ENCODE measurements at regions not wholly inside any gene's neighbourhood (a gene's known extent, or its start where the extent isn't known, plus 50 kb on each side); places are given as distances from the start of the nearest gene placed in this dataset.

DNA sequence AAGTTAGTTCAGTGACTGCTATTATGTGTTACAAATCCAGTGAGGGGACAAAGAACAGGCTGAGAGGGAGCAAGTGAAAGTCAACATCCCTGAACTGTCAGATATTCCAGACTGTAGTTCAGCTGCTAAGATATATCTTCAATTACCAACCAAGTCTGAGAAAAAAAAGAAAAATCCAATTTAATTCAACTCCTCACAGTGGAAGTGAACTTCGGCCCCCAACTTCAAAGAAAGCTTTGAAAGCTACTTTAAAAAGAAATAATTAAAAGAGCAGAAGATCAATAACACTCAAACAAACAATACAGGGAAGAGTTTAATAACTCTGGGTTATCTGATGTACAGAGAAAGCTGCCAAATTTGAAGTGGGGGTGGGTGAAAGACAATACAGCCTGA, 174.0 kb downstream of the SERPINI1 start:
- Histone ChIP-seq H3K4me1 (no peaks in the 10 kb centered on the region), H3K27ac (no peak overlapping the region), H3K9me3 (no peaks in the 10 kb centered on the region), H3K4me3 (no peak overlapping the region), H3K9ac (ENCODE audit: low read depth in 2 of 2, low read length in 2 of 2) (no peak overlapping the region), H3K36me3 (no peaks in the 10 kb centered on the region), H3K27me3 (no peaks in the 10 kb centered on the region)
- intact Hi-C loops (cut with DNase I), result no loop called here
- no peak for DNase-seq
- TF ChIP-seq, protein P1, sequence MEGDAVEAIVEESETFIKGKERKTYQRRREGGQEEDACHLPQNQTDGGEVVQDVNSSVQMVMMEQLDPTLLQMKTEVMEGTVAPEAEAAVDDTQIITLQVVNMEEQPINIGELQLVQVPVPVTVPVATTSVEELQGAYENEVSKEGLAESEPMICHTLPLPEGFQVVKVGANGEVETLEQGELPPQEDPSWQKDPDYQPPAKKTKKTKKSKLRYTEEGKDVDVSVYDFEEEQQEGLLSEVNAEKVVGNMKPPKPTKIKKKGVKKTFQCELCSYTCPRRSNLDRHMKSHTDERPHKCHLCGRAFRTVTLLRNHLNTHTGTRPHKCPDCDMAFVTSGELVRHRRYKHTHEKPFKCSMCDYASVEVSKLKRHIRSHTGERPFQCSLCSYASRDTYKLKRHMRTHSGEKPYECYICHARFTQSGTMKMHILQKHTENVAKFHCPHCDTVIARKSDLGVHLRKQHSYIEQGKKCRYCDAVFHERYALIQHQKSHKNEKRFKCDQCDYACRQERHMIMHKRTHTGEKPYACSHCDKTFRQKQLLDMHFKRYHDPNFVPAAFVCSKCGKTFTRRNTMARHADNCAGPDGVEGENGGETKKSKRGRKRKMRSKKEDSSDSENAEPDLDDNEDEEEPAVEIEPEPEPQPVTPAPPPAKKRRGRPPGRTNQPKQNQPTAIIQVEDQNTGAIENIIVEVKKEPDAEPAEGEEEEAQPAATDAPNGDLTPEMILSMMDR (IDR thresholded peaks at IDR 0.05), result no peak

DNA sequence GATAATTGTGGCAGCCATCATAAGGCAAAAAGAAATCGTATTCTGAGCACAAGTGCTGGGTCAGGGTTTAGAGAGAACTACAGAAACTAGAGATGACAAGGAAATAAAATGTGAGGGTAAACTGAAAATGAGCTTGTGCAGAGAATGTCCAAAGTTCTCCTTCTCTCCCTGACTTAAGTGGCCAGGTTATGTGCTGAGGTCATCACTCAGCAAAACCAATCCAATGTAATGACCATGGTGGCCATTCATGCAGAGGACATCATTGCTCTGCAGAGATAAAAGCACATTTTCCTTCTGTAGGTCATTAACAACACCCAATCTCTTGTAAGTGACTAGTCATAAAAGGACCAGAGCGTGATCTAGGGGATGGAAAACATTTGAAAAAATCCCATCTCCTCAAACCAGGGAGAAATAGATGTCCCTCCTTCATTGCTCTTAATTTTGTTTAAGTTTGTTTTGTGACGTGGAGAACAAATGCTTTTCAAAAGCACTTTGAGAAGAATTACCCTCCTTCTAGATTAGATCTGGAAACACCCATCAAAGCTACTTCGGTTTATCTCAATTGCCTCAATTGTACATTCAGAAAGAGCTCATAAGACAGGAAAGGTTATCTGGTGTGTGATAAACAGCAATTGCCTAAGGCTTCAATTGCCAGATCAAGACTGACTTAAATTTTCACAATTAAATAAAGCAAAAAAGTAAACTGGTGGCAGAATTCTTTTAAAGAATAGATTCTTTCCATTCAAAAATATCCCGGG, 173.4 kb downstream of the SERPINI1 start:
- intact Hi-C loops (cut with DNase I), result no loop called here
- H3K27me3 ChIP-seq, result no peaks in the 10 kb centered on the region
- H3K9me3 ChIP-seq, result no peaks in the 10 kb centered on the region
- TF ChIP-seq, protein P1 (IDR thresholded peaks at IDR 0.05), result no peak
- H3K4me3 ChIP-seq, result no peak overlapping the region
- no peak for DNase-seq
- H3K36me3 ChIP-seq, result no peaks in the 10 kb centered on the region
- no peak overlapping the region for H3K9ac ChIP-seq (ENCODE audit: low read depth in 2 of 2, low read length in 2 of 2)
- H3K4me1 ChIP-seq, result no peaks in the 10 kb centered on the region
- no peak overlapping the region for H3K27ac ChIP-seq

DNA sequence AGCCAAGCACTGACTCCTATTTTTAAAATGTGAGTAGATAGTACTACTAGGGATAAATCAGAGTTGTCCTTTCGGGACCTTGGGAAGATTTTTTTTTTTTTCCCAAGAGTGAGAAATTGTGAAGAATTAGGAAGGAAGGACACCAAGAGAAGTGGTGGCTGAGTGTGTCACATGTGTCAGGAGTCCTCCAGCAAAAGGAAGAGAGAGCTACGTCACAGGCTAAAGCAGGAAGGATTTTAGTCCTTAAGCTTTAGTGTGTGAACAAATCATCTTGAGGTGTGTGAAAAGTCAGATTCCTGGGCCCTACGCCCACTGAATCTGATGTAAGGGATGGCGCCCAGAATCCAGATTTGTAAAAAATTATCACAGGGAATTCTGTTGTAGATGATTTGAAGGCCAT, 172.7 kb downstream of the SERPINI1 start:
- H3K9me3 ChIP-seq, result no peaks in the 10 kb centered on the region
- no peak overlapping the region for H3K9ac ChIP-seq (ENCODE audit: low read depth in 2 of 2, low read length in 2 of 2)
- H3K27ac ChIP-seq, result no peak overlapping the region
- TF ChIP-seq, protein P1 (IDR thresholded peaks at IDR 0.05), result no peak
- H3K4me1 ChIP-seq, result no peaks in the 10 kb centered on the region
- H3K36me3 ChIP-seq, result no peaks in the 10 kb centered on the region
- intact Hi-C loops (cut with DNase I), result no loop called here
- no peaks in the 10 kb centered on the region for H3K27me3 ChIP-seq
- H3K4me3 ChIP-seq, result no peak overlapping the region
- DNase-seq, result no peak

DNA sequence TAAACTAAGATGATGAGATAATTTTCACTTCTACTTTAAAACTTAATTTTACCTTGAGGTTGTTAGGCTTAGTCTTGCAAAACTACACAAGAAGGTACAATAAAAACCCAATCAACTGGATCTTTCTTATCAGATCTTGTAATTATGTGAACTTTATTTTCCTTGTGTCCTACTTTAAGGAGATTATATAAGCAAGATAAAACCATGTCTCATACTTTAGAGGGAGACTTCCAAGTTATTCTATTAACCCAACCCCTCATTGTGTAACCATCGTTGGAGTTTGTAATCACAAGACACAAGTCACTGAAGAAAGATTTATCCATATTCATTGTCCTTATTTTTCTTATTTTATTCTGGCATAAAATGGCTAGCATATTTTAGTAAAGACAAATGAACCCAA, 165.6 kb downstream of the SERPINI1 start:
- intact Hi-C loops (cut with DNase I), result no loop called here
- no peaks in the 10 kb centered on the region for H3K36me3 ChIP-seq
- TF ChIP-seq, protein P1 (IDR thresholded peaks at IDR 0.05), result no peak

DNA sequence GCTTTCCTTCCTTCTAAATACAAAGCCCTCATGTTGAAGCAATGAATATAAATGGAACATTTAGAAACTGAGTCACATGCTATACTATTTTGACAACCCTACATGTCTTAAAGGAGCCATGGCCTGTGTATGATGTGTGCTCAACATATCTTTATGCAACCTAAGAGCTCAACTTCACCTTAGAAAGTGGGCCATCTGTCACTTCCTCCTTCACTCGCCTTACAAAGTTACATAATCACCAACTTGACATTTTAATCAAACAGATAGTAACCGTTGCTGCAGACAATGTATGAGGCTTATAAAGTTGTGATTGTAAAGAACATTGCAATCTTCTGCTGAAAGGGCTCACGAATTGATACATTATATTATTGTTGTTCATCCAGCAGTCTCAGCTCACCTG, 163.6 kb downstream of the SERPINI1 start:
- Histone ChIP-seq H3K27ac (no peak overlapping the region), H3K9ac (ENCODE audit: low read depth in 2 of 2, low read length in 2 of 2) (no peak overlapping the region), H3K27me3 (no peaks in the 10 kb centered on the region), H3K4me1 (no peaks in the 10 kb centered on the region), H3K9me3 (no peaks in the 10 kb centered on the region), H3K36me3 (no peaks in the 10 kb centered on the region), H3K4me3 (no peak overlapping the region)
- TF ChIP-seq, protein P1 (IDR thresholded peaks at IDR 0.05), result no peak
- intact Hi-C loops (cut with DNase I), result no loop called here
- DNase-seq, result no peak

More for the DNA sequence above, 165.6 kb downstream of the SERPINI1 start:
- Histone ChIP-seq H3K4me3 (no peak overlapping the region), H3K27ac (no peak overlapping the region), H3K9ac (ENCODE audit: low read depth in 2 of 2, low read length in 2 of 2) (no peak overlapping the region), H3K9me3 (no peaks in the 10 kb centered on the region), H3K4me1 (no peaks in the 10 kb centered on the region), H3K27me3 (no peaks in the 10 kb centered on the region)
- no peak for DNase-seq

Data from colonic mucosa (tissue), 4 donors.